B cell (primary cell): ENCODE measurements at regions not wholly inside any gene's neighbourhood (a gene's known extent, or its start where the extent isn't known, plus 50 kb on each side); places are given as distances from the start of the nearest gene placed in this dataset.

Experiments
- ATAC-seq: fragments of 200-7000 bp; cut with Tn5 transposase; one replicate; pipeline ENCODE4 v1.10.0; 2021; ENCODE audit warnings: low read depth, mild to moderate bottlenecking, moderate number of reproducible peaks, moderate library complexity
- CTCF ChIA-PET: fragments of 350-600 bp; sonication (Branson Sonifier 250); formaldehyde crosslinking; loops from one replicate; lab custom pipeline; 2021; ENCODE audit warnings: antibody characterized with exemption, inconsistent platforms; lab: Charles Lee
- POLR2A ChIA-PET: fragments of 350-600 bp; sonication (Branson Sonifier 250); formaldehyde crosslinking; loops from one replicate; lab custom pipeline; 2021; ENCODE audit warnings: antibody characterized with exemption; lab: Charles Lee
- DNase-seq: peaks from one replicate; pipeline ENCODE4 v3.0.0; 2013
- H2AFZ ChIP-seq: 2 replicates; pipeline ENCODE4 v1.6.1; 2012; ENCODE audit warnings: mild to moderate bottlenecking, low read depth, low read length; ENCODE audit not compliant: insufficient read depth, poor library complexity, severe bottlenecking
- H3K27ac ChIP-seq, 2 donors: 1 replicate in 1 of 2; 2 replicates in 1 of 2; pipeline ENCODE4 v1.5.1; 2012 to 2013; ENCODE audit warnings: low read length in 2 of 2, mild to moderate bottlenecking in 2 of 2, moderate library complexity in 1 of 2
- H3K27me3 ChIP-seq, 4 experiments: fragments of 200-600 bp in 1 of 4; sonication (generic) in 1 of 4; replicated peaks in 1 of 4; 1 replicate in 2 of 4; 2 replicates in 2 of 4; pipeline versions ENCODE4 v1.6.1 to v1.7.0; 2013 to 2016; ENCODE audit warnings: low read length in 3 of 4, mild to moderate bottlenecking in 2 of 4, mixed read lengths in 1 of 4, moderate library complexity in 1 of 4; ENCODE audit not compliant: insufficient read depth in 4 of 4, control insufficient read depth in 3 of 4; ENCODE audit errors: control extremely low read depth in 1 of 4
- H3K36me3 ChIP-seq, 2 experiments: replicated peaks in 1 of 2; 1 replicate in 1 of 2; 2 replicates in 1 of 2; pipeline versions ENCODE4 v1.6.1 to v1.7.1; 2013; ENCODE audit warnings: low read length in 1 of 2; ENCODE audit not compliant: insufficient read depth in 2 of 2, control insufficient read depth in 1 of 2; ENCODE audit errors: control extremely low read depth in 1 of 2, extremely low read depth in 1 of 2
- H3K4me1 ChIP-seq, 2 donors: fragments of 200-600 bp in 1 of 2; sonication (generic) in 1 of 2; 1 replicate in 1 of 2; 2 replicates in 1 of 2; pipeline versions ENCODE4 v1.5.1 to v1.6.1; 2013 to 2017; ENCODE audit warnings: low read length in 2 of 2; ENCODE audit not compliant: control insufficient read depth in 2 of 2, insufficient read depth in 2 of 2
- H3K4me2 ChIP-seq: replicated peaks from 2 replicates; pipeline ENCODE3; 2012; ENCODE audit warnings: mild to moderate bottlenecking, low read depth, low read length; ENCODE audit not compliant: poor library complexity, severe bottlenecking
- H3K4me3 ChIP-seq, 5 experiments: fragments of 200-600 bp in 1 of 5; sonication (generic) in 1 of 5; 1 replicate in 3 of 5; 2 replicates in 2 of 5; pipeline versions ENCODE4 v1.5.1 to v1.7.0; 2011 to 2016; ENCODE audit warnings: low read length in 4 of 5, mild to moderate bottlenecking in 4 of 5, low read depth in 2 of 5, control low read depth in 1 of 5, moderate library complexity in 1 of 5; ENCODE audit not compliant: insufficient read depth in 1 of 5; ENCODE audit errors: control extremely low read depth in 1 of 5, extremely low read depth in 1 of 5
- H3K79me2 ChIP-seq: fragments of 200-600 bp; sonication (generic); one replicate; pipeline ENCODE4 v1.6.0; 2016; ENCODE audit warnings: low read length; ENCODE audit not compliant: control insufficient read depth, insufficient read depth
- H3K9ac ChIP-seq: fragments of 200-600 bp; sonication (generic); 2 replicates; pipeline ENCODE4 v1.6.1; 2017; ENCODE audit warnings: mild to moderate bottlenecking, low read length, moderate library complexity
- H3K9me3 ChIP-seq, 3 donors: one replicate each; pipeline versions ENCODE4 v1.6.1 to v1.7.1; 2013; ENCODE audit warnings: low read length in 2 of 3; ENCODE audit not compliant: control insufficient read depth in 2 of 3, insufficient read depth in 1 of 3; ENCODE audit errors: control extremely low read depth in 1 of 3
- H4K20me1 ChIP-seq: 2 replicates; pipeline ENCODE4 v1.6.0; 2012; ENCODE audit warnings: mild to moderate bottlenecking, low read length; ENCODE audit not compliant: insufficient read depth, control insufficient read depth, poor library complexity, severe bottlenecking
- H3K27ac Mint-ChIP-seq: one replicate; pipeline ENCODE4 v1.8.0; 2021; ENCODE audit warnings: mixed read lengths
- H3K27me3 Mint-ChIP-seq: one replicate; pipeline ENCODE4 v1.8.0; 2021; ENCODE audit warnings: mixed read lengths
- H3K4me1 Mint-ChIP-seq: one replicate; pipeline ENCODE4 v1.8.0; 2021; ENCODE audit warnings: mixed read lengths
- H3K4me3 Mint-ChIP-seq: one replicate; pipeline ENCODE4 v1.8.0; 2021; ENCODE audit warnings: mixed read lengths
- H3K9me3 Mint-ChIP-seq: one replicate; pipeline ENCODE4 v1.8.0; 2022; ENCODE audit warnings: mixed read lengths; ENCODE audit not compliant: insufficient read depth
- CTCF ChIP-seq: fragments of 200-600 bp; IDR thresholded peaks from one replicate; pipeline ENCODE4 v1.8.0; 2022; ENCODE audit warnings: antibody characterized with exemption, mild to moderate bottlenecking
- EZH2 ChIP-seq: IDR thresholded peaks from 2 replicates; pipeline ENCODE4 v1.6.1; 2012; ENCODE audit warnings: borderline replicate concordance, low read depth, mild to moderate bottlenecking, moderate library complexity, low read length; ENCODE audit not compliant: insufficient read depth, poor library complexity, severe bottlenecking
- WGBS: methylation state at CpG from one replicate; pipeline ENCODE4 v1.1.5; 2013; ENCODE audit warnings: missing lambda C conversion rate; ENCODE audit not compliant: insufficient coverage; 5-methylcytosine and 5-hydroxymethylcytosine counted together
- intact Hi-C: fragments of 100-400 bp; cut with micrococcal nuclease; formaldehyde crosslinking; loops from one replicate; pipeline ENCODE4 v1.10.0; 2022

GRCh38 chr5:161040818-161041217 lies 188.8 kb upstream of the ATP10B start:
- H3K4me3 Mint-ChIP-seq, result no peak overlapping the region
- H4K20me1 ChIP-seq, result no peaks in the 10 kb centered on the region
- CTCF ChIA-PET, result no interaction called here
- no peaks in the 10 kb centered on the region for H3K4me1 ChIP-seq
- H3K27ac ChIP-seq, result no peak overlapping the region
- DNase-seq, result no peak
- H3K79me2 ChIP-seq, result no peaks in the 10 kb centered on the region
- WGBS, result no CpG with 5 or more reads among the region's 1 CpG
- no peaks in the 10 kb centered on the region for H3K36me3 ChIP-seq
- intact Hi-C loops, result no loop called here
- peaks cover 6% of the 10 kb centered on the region for H3K27me3 Mint-ChIP-seq
- H3K4me1 Mint-ChIP-seq, result no peaks in the 10 kb centered on the region
- no peak overlapping the region for H3K27ac Mint-ChIP-seq
- ATAC-seq, result no peak
- H3K4me2 ChIP-seq, result no peak overlapping the region
- H3K9ac ChIP-seq, result no peak overlapping the region
- no peak overlapping the region for H2AFZ ChIP-seq
- no peaks in the 10 kb centered on the region for H3K9me3 Mint-ChIP-seq
- no peaks in the 10 kb centered on the region for H3K9me3 ChIP-seq
- POLR2A ChIA-PET, result no interaction called here
- TF ChIP-seq EZH2 (no peak), CTCF (no peak)
- no peak overlapping the region for H3K4me3 ChIP-seq
- H3K27me3 ChIP-seq, result no peaks in the 10 kb centered on the region

GRCh38 chr5:161036296-161036695 lies 184.3 kb upstream of the ATP10B start:
- no peak for DNase-seq
- intact Hi-C loops, result no loop called here
- Mint-ChIP-seq H3K27me3 (peaks cover 6% of the 10 kb centered on the region), H3K27ac (no peak overlapping the region), H3K9me3 (no peaks in the 10 kb centered on the region), H3K4me1 (no peaks in the 10 kb centered on the region), H3K4me3 (no peak overlapping the region)
- Histone ChIP-seq H3K36me3 (no peaks in the 10 kb centered on the region), H3K27ac (no peak overlapping the region), H4K20me1 (no peaks in the 10 kb centered on the region), H2AFZ (no peak overlapping the region), H3K9me3 (no peaks in the 10 kb centered on the region), H3K4me2 (no peak overlapping the region), H3K4me3 (no peak overlapping the region), H3K27me3 (no peaks in the 10 kb centered on the region), H3K4me1 (no peaks in the 10 kb centered on the region), H3K79me2 (no peaks in the 10 kb centered on the region), H3K9ac (no peak overlapping the region)
- WGBS, result 86% methylated on average over 1 of the region's 3 CpGs
- POLR2A ChIA-PET, result no interaction called here
- TF ChIP-seq CTCF (no peak), EZH2 (no peak)
- no peak for ATAC-seq
- CTCF ChIA-PET, result no interaction called here
